ENCODE measurements at regions not wholly inside any gene's neighbourhood (a gene's known extent, or its start where the extent isn't known, plus 50 kb on each side); places are given as distances from the start of the nearest gene placed in this dataset.

GRCh38 chr19:31694761-31695160, 345.5 kb upstream of the TSHZ3 start:
- intact Hi-C loops (cut with DNase I; ENCODE audit: low total_unique reads) (no loop called here), in situ Hi-C loops (cut with MboI; ENCODE audit: low pct_ligation_motif_present in 1 of 4, low pct_unique_long_range_greater_than_20kb in 1 of 4, low sequenced_read_pairs in 3 of 4) (loop anchor here in 1 of 4 donors (25.0 kb wide), 1 partner anchor 343 kb away; no protein-coding TSS in a partner anchor)
- Histone ChIP-seq H3K9me3 (no peaks in the 10 kb centered on the region), H3K4me3 (no peak overlapping the region), H3K4me1 (no peaks in the 10 kb centered on the region), H3K27me3 (no peaks in the 10 kb centered on the region), H3K27ac (no peak overlapping the region), H3K36me3 (no peaks in the 10 kb centered on the region)
- TF ChIP-seq, protein P1, sequence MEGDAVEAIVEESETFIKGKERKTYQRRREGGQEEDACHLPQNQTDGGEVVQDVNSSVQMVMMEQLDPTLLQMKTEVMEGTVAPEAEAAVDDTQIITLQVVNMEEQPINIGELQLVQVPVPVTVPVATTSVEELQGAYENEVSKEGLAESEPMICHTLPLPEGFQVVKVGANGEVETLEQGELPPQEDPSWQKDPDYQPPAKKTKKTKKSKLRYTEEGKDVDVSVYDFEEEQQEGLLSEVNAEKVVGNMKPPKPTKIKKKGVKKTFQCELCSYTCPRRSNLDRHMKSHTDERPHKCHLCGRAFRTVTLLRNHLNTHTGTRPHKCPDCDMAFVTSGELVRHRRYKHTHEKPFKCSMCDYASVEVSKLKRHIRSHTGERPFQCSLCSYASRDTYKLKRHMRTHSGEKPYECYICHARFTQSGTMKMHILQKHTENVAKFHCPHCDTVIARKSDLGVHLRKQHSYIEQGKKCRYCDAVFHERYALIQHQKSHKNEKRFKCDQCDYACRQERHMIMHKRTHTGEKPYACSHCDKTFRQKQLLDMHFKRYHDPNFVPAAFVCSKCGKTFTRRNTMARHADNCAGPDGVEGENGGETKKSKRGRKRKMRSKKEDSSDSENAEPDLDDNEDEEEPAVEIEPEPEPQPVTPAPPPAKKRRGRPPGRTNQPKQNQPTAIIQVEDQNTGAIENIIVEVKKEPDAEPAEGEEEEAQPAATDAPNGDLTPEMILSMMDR (IDR thresholded peaks at IDR 0.05) = no peak
- no peak for TF ChIP-seq EP300 (IDR thresholded peaks at IDR 0.05; ENCODE audit: low read depth)
- TF ChIP-seq POLR2A (IDR thresholded peaks at IDR 0.05) = no peak
- no peak for TF ChIP-seq POLR2AphosphoS5 (IDR thresholded peaks at IDR 0.05)
- WGBS, 2 donors (ENCODE audit: low coverage in 1 of 2) = 56 to 92% methylated on average over 1 to 3 of the region's 3 CpGs
- DNase-seq = no peak

DNA sequence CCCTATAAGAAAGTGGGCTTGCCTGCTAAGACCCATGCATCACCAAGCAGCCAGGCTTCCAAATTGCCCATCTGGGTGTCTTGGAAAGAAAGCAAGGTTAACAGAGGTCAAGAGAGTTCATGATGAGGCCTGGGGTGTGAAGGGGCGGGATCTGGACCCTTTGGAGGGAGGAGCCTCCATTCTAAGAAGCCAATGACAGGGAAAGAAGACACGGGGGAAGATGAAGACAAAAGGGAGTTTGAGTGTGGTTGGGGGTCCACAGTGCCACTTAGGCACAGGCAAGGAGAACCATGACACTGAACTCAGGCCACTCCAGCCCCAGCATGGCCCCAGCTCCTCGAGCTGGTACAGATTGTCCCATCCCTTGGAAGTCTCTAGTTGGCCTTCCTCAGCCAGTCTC, 350.2 kb upstream of the TSHZ3 start:
- in situ Hi-C loops (cut with MboI; ENCODE audit: low pct_ligation_motif_present in 1 of 4, low pct_unique_long_range_greater_than_20kb in 1 of 4, low sequenced_read_pairs in 3 of 4) = loop anchor here in 1 of 4 donors (25.0 kb wide), 1 partner anchor 338 kb away; no protein-coding TSS in a partner anchor
- H3K27ac ChIP-seq = no peak overlapping the region
- no peak overlapping the region for H3K4me3 ChIP-seq
- TF ChIP-seq EP300 (IDR thresholded peaks at IDR 0.05; ENCODE audit: low read depth) (no peak), POLR2AphosphoS5 (IDR thresholded peaks at IDR 0.05) (no peak), POLR2A (IDR thresholded peaks at IDR 0.05) (no peak)
- TF ChIP-seq, protein P1 (IDR thresholded peaks at IDR 0.05) = no peak
- no peaks in the 10 kb centered on the region for H3K4me1 ChIP-seq
- DNase-seq = no peak
- WGBS, 2 donors (ENCODE audit: low coverage in 1 of 2) = 53 to 75% methylated on average over 2 to 3 of the region's 3 CpGs
- no peaks in the 10 kb centered on the region for H3K36me3 ChIP-seq
- intact Hi-C loops (cut with DNase I; ENCODE audit: low total_unique reads) = no loop called here
- H3K27me3 ChIP-seq = no peaks in the 10 kb centered on the region
- H3K9me3 ChIP-seq = no peaks in the 10 kb centered on the region

GRCh38 chr19:31701146-31701545, 351.9 kb upstream of the TSHZ3 start:
- no peaks in the 10 kb centered on the region for H3K27me3 ChIP-seq
- TF ChIP-seq POLR2A (IDR thresholded peaks at IDR 0.05) (no peak), POLR2AphosphoS5 (IDR thresholded peaks at IDR 0.05) (no peak), EP300 (IDR thresholded peaks at IDR 0.05; ENCODE audit: low read depth) (no peak)
- no peak overlapping the region for H3K27ac ChIP-seq
- H3K4me1 ChIP-seq = no peaks in the 10 kb centered on the region
- intact Hi-C loops (cut with DNase I; ENCODE audit: low total_unique reads) = no loop called here
- WGBS, 2 donors (ENCODE audit: low coverage in 1 of 2) = 51% methylated on average over 3 of the region's 3 CpGs; no CpG with 5 or more reads in 1 of the 2 donors
- no peaks in the 10 kb centered on the region for H3K9me3 ChIP-seq
- no peak for DNase-seq
- in situ Hi-C loops (cut with MboI; ENCODE audit: low pct_ligation_motif_present in 1 of 4, low pct_unique_long_range_greater_than_20kb in 1 of 4, low sequenced_read_pairs in 3 of 4) = no loop called here
- H3K4me3 ChIP-seq = no peak overlapping the region
- H3K36me3 ChIP-seq = no peaks in the 10 kb centered on the region

- no peak for TF ChIP-seq POLR2AphosphoS5 (IDR thresholded peaks at IDR 0.05)
- TF ChIP-seq POLR2A (IDR thresholded peaks at IDR 0.05) = no peak
- no peak for TF ChIP-seq EP300 (IDR thresholded peaks at IDR 0.05; ENCODE audit: low read depth)
- TF ChIP-seq, protein P1 (IDR thresholded peaks at IDR 0.05) = no peak
- in situ Hi-C loops (cut with MboI; ENCODE audit: low pct_ligation_motif_present in 1 of 4, low pct_unique_long_range_greater_than_20kb in 1 of 4, low sequenced_read_pairs in 3 of 4) = no loop called here
- Histone ChIP-seq H3K27me3 (no peaks in the 10 kb centered on the region), H3K4me1 (no peaks in the 10 kb centered on the region), H3K36me3 (no peaks in the 10 kb centered on the region), H3K27ac (no peak overlapping the region), H3K9me3 (no peaks in the 10 kb centered on the region), H3K4me3 (no peak overlapping the region)
- no peak for DNase-seq
- WGBS, 2 donors (ENCODE audit: low coverage in 1 of 2) = 77 to 87% methylated on average over 3 to 5 of the region's 5 CpGs
- intact Hi-C loops (cut with DNase I; ENCODE audit: low total_unique reads) = no loop called here
Observed at GRCh38 chr19:31705656-31706055, 356.4 kb upstream of the TSHZ3 start.

DNA sequence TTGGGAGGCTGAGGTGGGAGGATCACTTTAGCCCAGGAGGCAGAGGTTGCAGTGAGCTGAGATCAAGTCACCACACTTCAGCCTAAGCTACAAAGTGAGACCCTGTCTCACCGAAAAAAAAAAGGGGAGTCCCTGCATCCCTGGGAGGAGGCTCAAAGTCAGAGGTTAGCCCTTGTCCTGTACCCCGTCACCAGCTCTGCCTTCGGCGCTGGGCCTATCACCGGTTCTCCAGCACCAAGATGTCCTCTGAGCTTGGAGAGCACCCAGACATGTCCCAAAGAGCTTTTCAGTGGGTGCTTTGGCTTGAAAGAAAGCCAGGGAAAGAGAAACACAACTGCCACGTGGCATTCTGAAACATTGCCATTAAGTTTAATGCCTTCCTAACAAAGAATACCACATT, 356.9 kb upstream of the TSHZ3 start:
- no peaks in the 10 kb centered on the region for H3K9me3 ChIP-seq
- no peaks in the 10 kb centered on the region for H3K27me3 ChIP-seq
- no peaks in the 10 kb centered on the region for H3K36me3 ChIP-seq
- H3K4me1 ChIP-seq = no peaks in the 10 kb centered on the region
- TF ChIP-seq, protein P1 (IDR thresholded peaks at IDR 0.05) = no peak
- no peak for TF ChIP-seq POLR2AphosphoS5 (IDR thresholded peaks at IDR 0.05)
- TF ChIP-seq EP300 (IDR thresholded peaks at IDR 0.05; ENCODE audit: low read depth) = no peak
- no peak for TF ChIP-seq POLR2A (IDR thresholded peaks at IDR 0.05)
- DNase-seq = no peak
- no peak overlapping the region for H3K27ac ChIP-seq
- intact Hi-C loops (cut with DNase I; ENCODE audit: low total_unique reads) = no loop called here
- 81% methylated on average over 6 of the region's 6 CpGs; no CpG with 5 or more reads in 1 of the 2 donors for whole genome bisulfite sequencing, 2 donors (ENCODE audit: low coverage in 1 of 2)
- in situ Hi-C loops (cut with MboI; ENCODE audit: low pct_ligation_motif_present in 1 of 4, low pct_unique_long_range_greater_than_20kb in 1 of 4, low sequenced_read_pairs in 3 of 4) = no loop called here
- H3K4me3 ChIP-seq = no peak overlapping the region

All from transverse colon (tissue), 4 donors.